AG09319 (cell line): ENCODE measurements at regions not wholly inside any gene's neighbourhood (a gene's known extent, or its start where the extent isn't known, plus 50 kb on each side); places are given as distances from the start of the nearest gene placed in this dataset.
A peak's percentile ranks its signal among the peaks of the same experiment; 100 is the strongest.
"Not testable (repeated sequence)": the region's sequence is repeated elsewhere in the genome, so short reads cannot be mapped to it uniquely, and the experiment has no call there.

Experiments used
- DNase-seq: peaks from one replicate; pipeline ENCODE4 v3.0.0-alpha.2; 2010; ENCODE audit warnings: low read depth; ENCODE audit errors: extremely low read depth
- TF ChIP-seq, protein P1 (sequence below): IDR thresholded peaks from 2 replicates; pipeline ENCODE4 v1.5.1; 2011; ENCODE audit warnings: low read depth, mild to moderate bottlenecking, inconsistent platforms, low read length, moderate library complexity

- TF ChIP-seq, protein P1, sequence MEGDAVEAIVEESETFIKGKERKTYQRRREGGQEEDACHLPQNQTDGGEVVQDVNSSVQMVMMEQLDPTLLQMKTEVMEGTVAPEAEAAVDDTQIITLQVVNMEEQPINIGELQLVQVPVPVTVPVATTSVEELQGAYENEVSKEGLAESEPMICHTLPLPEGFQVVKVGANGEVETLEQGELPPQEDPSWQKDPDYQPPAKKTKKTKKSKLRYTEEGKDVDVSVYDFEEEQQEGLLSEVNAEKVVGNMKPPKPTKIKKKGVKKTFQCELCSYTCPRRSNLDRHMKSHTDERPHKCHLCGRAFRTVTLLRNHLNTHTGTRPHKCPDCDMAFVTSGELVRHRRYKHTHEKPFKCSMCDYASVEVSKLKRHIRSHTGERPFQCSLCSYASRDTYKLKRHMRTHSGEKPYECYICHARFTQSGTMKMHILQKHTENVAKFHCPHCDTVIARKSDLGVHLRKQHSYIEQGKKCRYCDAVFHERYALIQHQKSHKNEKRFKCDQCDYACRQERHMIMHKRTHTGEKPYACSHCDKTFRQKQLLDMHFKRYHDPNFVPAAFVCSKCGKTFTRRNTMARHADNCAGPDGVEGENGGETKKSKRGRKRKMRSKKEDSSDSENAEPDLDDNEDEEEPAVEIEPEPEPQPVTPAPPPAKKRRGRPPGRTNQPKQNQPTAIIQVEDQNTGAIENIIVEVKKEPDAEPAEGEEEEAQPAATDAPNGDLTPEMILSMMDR: no peak
- DNase-seq: no peak
These were observed 60.4 kb upstream of the C1orf53 start for GRCh38 chr1:197841883-197842553.

DNA sequence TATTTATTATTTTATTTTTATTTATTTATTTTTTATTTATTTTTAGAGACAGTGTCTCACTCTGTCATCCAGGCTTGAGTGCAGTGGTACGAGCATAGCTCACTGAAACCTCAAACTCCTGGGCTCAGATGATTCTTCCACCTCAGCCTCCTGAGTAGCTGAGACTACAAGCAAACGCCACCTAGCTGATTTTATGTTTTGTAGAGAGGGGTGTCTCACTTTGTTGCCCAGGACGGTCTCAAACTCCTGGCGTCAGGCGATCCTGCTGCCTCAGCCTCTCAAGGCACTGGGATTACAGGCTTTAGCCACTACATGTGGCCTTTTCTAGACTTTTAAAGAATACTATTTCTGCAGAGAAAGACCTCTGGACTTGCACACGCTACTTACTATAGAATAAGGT lies 61.3 kb upstream of the C1orf53 start:
- TF ChIP-seq, protein P1: no peak
- DNase-seq: no peak

DNA sequence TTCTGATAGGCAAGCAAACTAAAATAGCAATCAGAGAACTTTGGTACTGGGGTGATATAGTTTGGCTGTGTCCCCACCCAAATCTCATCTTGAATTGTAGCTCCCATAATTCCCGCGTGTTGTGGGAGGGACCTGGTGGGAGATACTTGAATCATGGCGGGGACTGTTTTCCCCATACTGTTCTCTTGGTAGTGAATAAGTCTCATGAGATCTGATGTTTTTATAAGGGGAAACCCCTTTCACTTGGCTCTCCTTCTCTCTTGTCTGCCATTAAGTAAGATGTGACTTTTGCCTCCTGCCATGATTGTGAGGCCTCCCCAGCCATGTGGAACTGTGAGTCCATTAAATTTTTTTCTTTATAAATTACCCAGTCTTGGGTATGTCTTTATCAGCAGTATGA lies 62.6 kb upstream of the C1orf53 start:
- not testable (repeated sequence) for DNase-seq

DNA sequence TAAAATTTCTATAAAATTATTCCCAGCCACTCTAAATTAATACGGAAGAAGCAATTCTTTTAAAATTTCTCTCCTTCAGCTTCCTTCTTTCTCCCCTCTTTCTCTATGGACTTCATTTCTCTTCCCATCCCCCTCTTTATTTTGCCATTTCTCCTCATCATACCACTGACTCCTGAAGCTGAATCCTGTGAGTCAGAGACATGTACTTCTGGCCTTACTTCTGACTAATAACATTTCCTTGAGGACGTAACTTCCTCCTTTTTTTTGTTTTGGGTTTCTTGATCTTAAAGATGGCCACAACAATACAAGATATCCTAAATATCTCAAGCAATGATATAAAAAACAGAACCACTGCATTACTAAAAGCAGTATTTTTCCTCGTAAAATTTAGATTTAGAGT lies 63.6 kb upstream of the DENND1B start:
- TF ChIP-seq, protein P1: no peak
- DNase-seq: peak; percentile 4

DNA sequence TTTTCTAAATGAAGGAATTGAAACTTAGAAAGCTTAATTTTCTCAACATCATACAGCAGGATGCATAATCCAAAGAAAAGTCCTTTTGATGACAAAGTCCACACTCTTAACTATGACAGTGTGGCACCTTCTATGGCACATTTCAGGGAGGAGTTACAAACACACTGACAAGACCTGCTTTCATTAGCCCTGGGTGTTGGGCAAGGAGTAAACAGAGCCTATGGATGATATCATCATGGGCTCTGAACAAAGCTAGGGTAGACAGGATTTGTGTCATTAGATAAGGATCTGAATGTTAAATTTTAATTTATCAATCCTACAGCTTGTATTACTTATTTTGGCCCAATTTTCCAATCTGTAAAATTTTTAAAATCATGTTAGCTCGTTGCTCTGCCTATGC lies 62.6 kb upstream of the DENND1B start:
- DNase-seq: no peak

DNA sequence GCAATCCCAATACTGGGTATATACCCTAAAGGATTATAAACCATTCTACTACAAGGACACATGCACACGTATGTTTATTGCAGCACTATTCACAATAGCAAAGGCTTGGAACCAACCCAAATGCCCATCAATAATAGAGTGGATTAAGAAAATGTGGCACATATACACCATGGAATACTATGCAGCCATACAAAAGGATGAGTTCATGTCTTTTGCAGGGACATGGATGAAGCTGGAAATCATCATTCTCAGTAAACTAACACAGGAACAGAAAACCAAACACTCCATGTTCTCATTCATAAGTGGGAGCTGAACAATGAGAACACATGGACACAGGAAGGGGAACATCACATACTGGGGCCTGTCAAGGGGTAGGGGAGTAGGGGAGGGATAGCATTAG lies 61.1 kb upstream of the DENND1B start:
- DNase-seq: not testable (repeated sequence)

More for the DNA sequence above, 62.6 kb upstream of the DENND1B start:
- TF ChIP-seq, protein P1: no peak

GRCh38 chr1:197829011-197829410 lies 53.7 kb upstream of the DENND1B start:
- DNase-seq: not testable (repeated sequence)

- no peak for DNase-seq
- TF ChIP-seq, protein P1: no peak
These were observed 50.3 kb upstream of the DENND1B start for GRCh38 chr1:197825541-197825940.
